ENCODE measurements at regions not wholly inside any gene's neighbourhood (a gene's known extent, or its start where the extent isn't known, plus 50 kb on each side); places are given as distances from the start of the nearest gene placed in this dataset.

GRCh38 chr9:96133321-96134021, 168.5 kb downstream of the HSD17B3 start (continued):
- TF ChIP-seq, protein P1, sequence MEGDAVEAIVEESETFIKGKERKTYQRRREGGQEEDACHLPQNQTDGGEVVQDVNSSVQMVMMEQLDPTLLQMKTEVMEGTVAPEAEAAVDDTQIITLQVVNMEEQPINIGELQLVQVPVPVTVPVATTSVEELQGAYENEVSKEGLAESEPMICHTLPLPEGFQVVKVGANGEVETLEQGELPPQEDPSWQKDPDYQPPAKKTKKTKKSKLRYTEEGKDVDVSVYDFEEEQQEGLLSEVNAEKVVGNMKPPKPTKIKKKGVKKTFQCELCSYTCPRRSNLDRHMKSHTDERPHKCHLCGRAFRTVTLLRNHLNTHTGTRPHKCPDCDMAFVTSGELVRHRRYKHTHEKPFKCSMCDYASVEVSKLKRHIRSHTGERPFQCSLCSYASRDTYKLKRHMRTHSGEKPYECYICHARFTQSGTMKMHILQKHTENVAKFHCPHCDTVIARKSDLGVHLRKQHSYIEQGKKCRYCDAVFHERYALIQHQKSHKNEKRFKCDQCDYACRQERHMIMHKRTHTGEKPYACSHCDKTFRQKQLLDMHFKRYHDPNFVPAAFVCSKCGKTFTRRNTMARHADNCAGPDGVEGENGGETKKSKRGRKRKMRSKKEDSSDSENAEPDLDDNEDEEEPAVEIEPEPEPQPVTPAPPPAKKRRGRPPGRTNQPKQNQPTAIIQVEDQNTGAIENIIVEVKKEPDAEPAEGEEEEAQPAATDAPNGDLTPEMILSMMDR (conservative IDR thresholded peaks at IDR 0.05; ENCODE audit: low read depth in 2 of 2): no peak
- TF ChIP-seq ZNF114 (CRISPR knock-in tag; IDR thresholded peaks at IDR 0.05): no peak
- no peak for TF ChIP-seq POLR2AphosphoS5 (IDR thresholded peaks at IDR 0.05; ENCODE audit: low read depth)
- TF ChIP-seq NANOG (IDR thresholded peaks at IDR 0.05; ENCODE audit: borderline replicate concordance): no peak
- no peak for TF ChIP-seq ZNF331 (CRISPR knock-in tag; IDR thresholded peaks at IDR 0.05; ENCODE audit: low read depth)
- TF ChIP-seq STAT1 (IDR thresholded peaks at IDR 0.05; ENCODE audit: unreplicated experiment): no peak
- TF ChIP-seq CREB1 (CRISPR knock-in tag; IDR thresholded peaks at IDR 0.05; ENCODE audit: low read depth): no peak
- TF ChIP-seq EZH2phosphoT487 (IDR thresholded peaks at IDR 0.05; ENCODE audit: unreplicated experiment): no peak
- no peak for TF ChIP-seq REST (IDR thresholded peaks at IDR 0.05; ENCODE audit: unreplicated experiment)

- H3K27ac Mint-ChIP-seq: no peak overlapping the region
- H3K27ac ChIP-seq (ENCODE audit: low read depth): no peak overlapping the region
- H3K4me1 ChIP-seq (ENCODE audit: insufficient read depth): peaks cover 37% of the 10 kb centered on the region
- no peak overlapping the region for H3K4me3 ChIP-seq
- no peaks in the 10 kb centered on the region for H3K27me3 ChIP-seq (ENCODE audit: insufficient read depth)
- no peaks in the 10 kb centered on the region for H3K79me2 ChIP-seq (replicated peaks; ENCODE audit: insufficient read depth)
- H3K9me3 Mint-ChIP-seq: peaks cover 6% of the 10 kb centered on the region; the same call in 1 of the 3 replicates
- H3K9me2 ChIP-seq (ENCODE audit: insufficient read depth): peaks cover 13% of the 10 kb centered on the region
- H3K4me2 ChIP-seq: no peak overlapping the region
- H3F3A ChIP-seq (replicated peaks; ENCODE audit: low read depth): no peaks in the 10 kb centered on the region
- peaks cover 39% of the 10 kb centered on the region for H3K4me1 Mint-ChIP-seq
- no peaks in the 10 kb centered on the region for H4K20me1 ChIP-seq (replicated peaks; ENCODE audit: insufficient read depth)
- peak overlapping the region; percentile 38; the same call in 1 of the 2 replicates for H2AFZ ChIP-seq
- no peak overlapping the region for H3K4me3 Mint-ChIP-seq
- no peaks in the 10 kb centered on the region for H3K36me3 Mint-ChIP-seq (ENCODE audit: low read depth)
- no peak for DNase-seq (ENCODE audit: low spot score)
- peaks cover 12% of the 10 kb centered on the region for H3K27me3 Mint-ChIP-seq (ENCODE audit: insufficient read depth, low read depth, poor library complexity)
- no peak for ATAC-seq
- no peaks in the 10 kb centered on the region for H3K36me3 ChIP-seq (ENCODE audit: insufficient read depth)
- no peak for TF ChIP-seq STAT1 (IDR thresholded peaks at IDR 0.05; ENCODE audit: unreplicated experiment)
- no peak for TF ChIP-seq EZH2 (IDR thresholded peaks at IDR 0.05; ENCODE audit: low read depth, unreplicated experiment)
- TF ChIP-seq, protein P1 (conservative IDR thresholded peaks at IDR 0.05; ENCODE audit: low read depth in 2 of 2): no peak
- TF ChIP-seq ZNF462 (CRISPR knock-in tag; IDR thresholded peaks at IDR 0.05): no peak
These were observed 170.2 kb downstream of the HSD17B3 start for GRCh38 chr9:96131825-96132224.
